Ovary (tissue), 7 donors: ENCODE measurements at regions not wholly inside any gene's neighbourhood (a gene's known extent, or its start where the extent isn't known, plus 50 kb on each side); places are given as distances from the start of the nearest gene placed in this dataset.
"Not testable (repeated sequence)": the region's sequence is repeated elsewhere in the genome, so short reads cannot be mapped to it uniquely, and the experiment has no call there.

Experiments used
- DNase-seq, 5 donors: peaks; one replicate each; pipeline ENCODE4 v3.0.0-alpha.2; 2019 to 2020
- H3K27ac ChIP-seq, 2 donors: fragments of 200-600 bp; one replicate each; pipeline versions ENCODE4 v1.5.1 to v1.8.0; 2019 to 2022
- H3K27me3 ChIP-seq: fragments of 200-600 bp; one replicate; pipeline ENCODE4 v1.8.0; 2022
- H3K36me3 ChIP-seq: fragments of 200-600 bp; sonication (generic); one replicate; pipeline ENCODE4 v1.5.1; 2019
- H3K4me1 ChIP-seq: one replicate; pipeline ENCODE4 v1.8.1; 2013; ENCODE audit warnings: mild to moderate bottlenecking, moderate library complexity; ENCODE audit not compliant: insufficient read depth
- H3K4me3 ChIP-seq: fragments of 200-600 bp; sonication (generic); one replicate; pipeline ENCODE4 v1.5.1; 2017
- H3K9me3 ChIP-seq, 2 donors: fragments of 200-600 bp in 1 of 2; sonication (generic) in 1 of 2; one replicate each; pipeline versions ENCODE4 v1.5.1 to v1.8.1; 2013 to 2019; ENCODE audit warnings: mild to moderate bottlenecking in 1 of 2, moderate library complexity in 1 of 2
- WGBS, 3 donors: extraction: QIAGEN DNeasy Blood & Tissue Kit in 1 of 3; methylation state at CpG; one replicate each; pipeline versions ENCODE4 v1.1.5 to v1.1.7; 2013 to 2017; 5-methylcytosine and 5-hydroxymethylcytosine counted together
- intact Hi-C, 4 donors: fragments of 100-400 bp; cut with DNase I; formaldehyde crosslinking; loops; one replicate each; pipeline versions ENCODE4 v1.11.0 to v1.15.1; 2022 to 2023
- donor health status: DM: no; HTN: no; CAD: no; lungs with moderate emphysema.
- donor health status: DM: no; HTN: no; CAD: no.
- donor health status: Bipolar disorder and iron deficiency.
- donor health status: DM: no; HTN: no; CAD: no.
- donor health status: DM: yes; HTN: yes; CAD: no.

DNA sequence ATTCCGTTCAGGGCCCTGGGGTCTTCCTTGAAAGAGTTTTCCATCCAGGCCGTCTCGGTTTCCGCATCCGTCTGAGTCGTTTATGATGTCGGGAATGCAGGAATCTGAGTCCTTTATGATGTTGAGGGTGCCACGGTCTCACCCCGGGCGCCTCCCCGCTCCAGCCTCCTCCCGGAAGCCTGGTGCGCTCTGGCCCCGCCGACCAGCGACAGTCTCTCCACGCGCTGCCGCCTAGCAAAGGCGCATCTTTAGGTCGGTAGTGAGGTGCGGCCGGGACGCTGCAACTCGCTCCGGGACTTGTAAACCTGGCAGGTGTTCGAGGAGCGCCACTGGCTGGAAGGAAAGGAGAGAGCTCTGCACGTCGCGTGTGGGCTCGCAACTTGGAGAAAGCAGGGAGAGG is 132.6 kb downstream of the FAM72C start:
- H3K36me3 ChIP-seq, H3K27ac ChIP-seq, H3K4me3 ChIP-seq, H3K9me3 ChIP-seq, H3K4me1 ChIP-seq, DNase-seq, intact Hi-C loops, H3K27me3 ChIP-seq: not testable (repeated sequence)
- WGBS, 3 donors, result 4 to 10% (median 5%) methylated on average over 3 to 11 of the region's 32 CpGs

DNA sequence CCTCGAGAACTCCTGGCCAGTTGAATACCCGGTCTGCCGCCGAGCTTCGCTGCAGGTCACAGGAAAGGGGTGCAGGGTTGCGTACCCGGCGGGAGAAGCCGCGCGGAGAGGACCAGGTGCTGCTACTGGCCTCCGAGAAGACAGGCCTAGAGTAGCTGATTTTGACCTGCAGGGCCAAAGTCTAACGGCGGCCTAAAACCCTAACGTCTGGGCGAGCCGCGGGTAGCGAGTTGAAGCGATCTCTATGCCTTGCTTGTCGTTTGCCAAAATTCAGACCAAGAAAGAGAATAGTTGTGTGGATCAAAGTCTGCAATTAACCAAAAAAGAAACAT is 133.2 kb downstream of the FAM72C start:
- not testable (repeated sequence) for H3K27ac ChIP-seq, H3K9me3 ChIP-seq

DNA sequence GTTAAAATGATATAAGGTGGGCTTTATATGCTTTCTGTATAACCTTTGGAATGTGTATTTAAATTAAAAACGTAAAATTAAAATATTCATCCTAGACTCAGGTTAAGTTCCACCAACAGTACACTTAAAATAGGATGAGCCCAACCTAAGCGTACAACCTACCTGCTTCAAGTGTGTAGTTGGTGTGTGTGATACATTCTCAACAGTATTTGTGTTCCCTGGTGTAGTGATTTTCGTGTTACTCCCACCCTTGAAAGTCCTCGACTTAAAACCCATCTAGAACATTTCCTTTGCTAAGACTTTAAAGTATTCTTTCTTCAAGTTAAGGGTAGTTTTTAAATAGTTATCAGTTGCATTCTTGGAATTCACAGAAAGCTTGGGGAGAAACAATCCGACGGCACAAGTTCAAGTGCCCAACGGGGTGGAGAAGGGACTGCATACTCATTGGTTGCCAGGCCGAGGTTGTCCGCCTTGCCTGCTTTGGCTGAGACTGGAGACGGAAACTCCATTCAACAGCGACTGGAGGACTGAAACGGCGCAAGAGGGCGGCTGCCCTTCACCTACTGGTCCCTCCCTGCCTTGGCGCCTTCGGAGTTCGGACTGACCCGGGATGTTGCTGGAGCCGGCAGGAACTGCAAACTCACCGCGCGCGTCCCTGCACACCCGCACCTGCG is 133.7 kb downstream of the FAM72C start:
- intact Hi-C loops, DNase-seq, H3K27me3 ChIP-seq, H3K27ac ChIP-seq, H3K4me3 ChIP-seq, H3K36me3 ChIP-seq, H3K9me3 ChIP-seq, H3K4me1 ChIP-seq: not testable (repeated sequence)
- 11 to 74% (median 18%) methylated on average over 4 to 25 of the region's 25 CpGs for WGBS, 3 donors

More for the DNA sequence above, 133.2 kb downstream of the FAM72C start:
- intact Hi-C loops, H3K4me3 ChIP-seq, H3K36me3 ChIP-seq, H3K4me1 ChIP-seq, DNase-seq, H3K27me3 ChIP-seq: not testable (repeated sequence)
- WGBS, 3 donors, result 0% methylated on average over 1 to 2 of the region's 21 CpGs; no CpG with 5 or more reads in 1 of the 3 donors

DNA sequence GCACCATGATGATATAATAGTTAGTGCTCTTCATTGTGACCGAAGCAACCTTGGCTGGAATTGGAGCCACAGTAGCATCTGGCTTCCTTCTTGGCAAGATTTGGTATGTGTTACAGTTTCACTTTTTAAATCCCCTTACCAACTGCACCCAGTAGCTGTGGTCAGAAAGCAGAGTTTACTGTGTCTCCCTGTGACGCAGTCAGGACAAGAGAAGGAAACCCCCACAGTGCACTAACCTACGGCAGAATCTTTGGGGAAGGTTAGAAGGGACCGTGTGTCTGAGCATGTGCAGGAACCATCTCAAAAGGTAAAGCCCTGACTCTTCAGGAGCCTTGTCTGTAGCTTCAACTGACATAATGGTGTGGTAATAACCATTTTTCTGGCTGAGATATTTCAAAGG is 138.4 kb downstream of the FAM72C start:
- H3K9me3 ChIP-seq, H3K4me1 ChIP-seq, intact Hi-C loops, H3K36me3 ChIP-seq, H3K4me3 ChIP-seq, H3K27ac ChIP-seq, DNase-seq, H3K27me3 ChIP-seq: not testable (repeated sequence)
- WGBS, 3 donors, result 71 to 83% methylated on average over 1 of the region's 4 CpGs; no CpG with 5 or more reads in 1 of the 3 donors

DNA sequence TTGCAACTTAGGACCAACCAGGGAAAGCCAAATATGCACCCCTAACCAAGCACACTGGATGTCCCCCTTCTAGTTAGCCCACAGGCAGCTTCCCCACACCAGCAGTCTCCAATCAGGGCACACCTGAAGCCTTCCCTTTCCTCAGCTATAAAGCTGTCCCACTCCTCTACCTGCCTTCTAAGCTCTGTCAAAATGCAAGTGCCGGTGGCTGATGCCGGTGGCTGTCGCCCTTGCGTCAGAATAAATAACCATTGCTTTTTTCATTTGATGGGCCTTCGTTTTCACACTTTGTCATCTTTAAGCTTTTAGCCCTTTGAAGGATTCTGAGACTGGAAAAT is 139.4 kb downstream of the FAM72C start:
- H3K27me3 ChIP-seq, H3K36me3 ChIP-seq, DNase-seq, intact Hi-C loops, H3K4me3 ChIP-seq, H3K27ac ChIP-seq, H3K4me1 ChIP-seq, H3K9me3 ChIP-seq: not testable (repeated sequence)
- 69 to 86% (median 74%) methylated on average over 5 of the region's 5 CpGs for WGBS, 3 donors

DNA sequence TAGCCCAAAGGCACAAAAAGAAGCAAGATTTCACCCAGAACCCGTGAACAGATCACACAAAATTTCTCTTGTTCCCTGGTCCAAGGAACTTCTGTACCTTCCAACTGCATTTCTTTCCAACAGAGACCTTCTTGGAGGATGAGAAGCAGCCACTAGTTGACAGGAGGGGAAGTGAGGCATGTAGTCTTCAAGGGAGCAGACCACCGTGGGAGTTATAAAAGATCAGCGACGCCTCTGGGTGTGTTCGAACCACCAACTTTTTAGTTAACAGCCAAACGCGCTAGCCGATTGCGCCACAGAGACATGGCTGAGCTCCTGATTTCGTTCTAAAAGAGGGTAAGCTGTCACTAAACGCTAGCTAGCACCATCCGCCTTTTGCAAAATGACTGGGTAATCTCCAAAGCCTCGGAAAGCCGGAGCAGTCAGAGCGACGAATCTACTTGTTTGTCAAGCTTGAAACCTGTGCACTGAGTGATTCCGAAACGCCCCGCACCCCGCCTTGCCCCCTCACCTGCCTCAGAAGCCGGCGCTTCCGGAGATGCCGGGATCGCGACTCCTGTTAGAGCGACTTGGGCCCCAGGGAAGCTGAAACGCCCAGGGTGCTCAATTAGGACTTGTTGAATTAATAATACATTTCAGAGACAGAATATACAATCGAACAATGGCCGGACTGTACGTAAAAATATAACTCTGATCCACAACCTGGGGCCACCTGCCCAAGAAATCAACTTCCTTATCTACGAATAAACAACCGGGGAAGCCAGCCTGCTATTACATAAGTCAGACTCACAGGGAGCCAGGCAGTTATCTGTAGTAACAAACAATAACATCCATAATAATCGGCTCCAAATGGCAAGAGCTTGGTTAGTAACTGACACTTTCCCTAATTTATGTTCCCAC is 140.1 kb downstream of the FAM72C start:
- DNase-seq, H3K4me3 ChIP-seq, intact Hi-C loops, H3K4me1 ChIP-seq, H3K36me3 ChIP-seq, H3K9me3 ChIP-seq, H3K27ac ChIP-seq, H3K27me3 ChIP-seq: not testable (repeated sequence)
- 10 to 28% (median 21%) methylated on average over 25 to 34 of the region's 34 CpGs for WGBS, 3 donors

DNA sequence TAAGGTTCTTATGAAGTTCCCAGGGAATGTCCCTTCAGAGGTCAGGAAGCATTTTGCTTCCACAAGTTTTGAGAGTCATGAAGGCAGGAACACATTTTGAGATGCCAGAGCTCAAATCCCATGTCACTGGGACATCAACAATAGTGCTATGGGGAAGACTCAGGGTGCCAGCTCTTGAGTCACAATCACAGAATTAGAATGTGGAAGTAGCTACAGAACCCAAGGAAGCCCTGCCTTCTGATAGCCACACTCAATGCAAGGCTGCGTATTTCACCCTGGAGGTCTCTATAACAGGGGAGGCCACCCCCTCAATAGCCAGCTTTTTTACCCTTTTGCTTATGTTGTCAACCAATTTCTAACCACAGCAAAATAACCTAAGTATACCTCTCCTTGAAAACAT is 145.6 kb downstream of the FAM72C start:
- DNase-seq, result not testable (repeated sequence)

DNA sequence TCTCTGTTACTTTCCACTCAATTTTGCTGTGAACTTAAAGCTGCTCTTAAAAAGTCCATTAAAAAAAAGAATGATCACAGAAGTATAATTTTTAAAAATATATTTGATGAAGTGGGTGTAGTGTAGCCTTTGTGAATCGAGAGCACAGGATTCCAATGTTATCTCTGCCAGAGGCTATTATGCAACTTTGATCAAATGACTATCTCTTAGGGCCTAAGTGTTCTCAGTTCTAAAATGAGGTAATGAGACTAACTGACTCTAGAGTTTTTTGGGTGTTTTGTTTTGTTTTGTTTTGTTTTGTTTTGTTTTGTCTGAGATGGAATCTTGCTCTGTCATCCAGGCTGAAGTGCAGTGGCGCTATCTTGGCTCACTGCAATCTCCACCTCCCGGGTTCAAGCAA is 147.5 kb downstream of the FAM72C start:
- WGBS, 3 donors, result 63 to 64% methylated on average over 2 of the region's 3 CpGs; no CpG with 5 or more reads in 1 of the 3 donors
- intact Hi-C loops, H3K4me1 ChIP-seq, DNase-seq, H3K9me3 ChIP-seq, H3K4me3 ChIP-seq, H3K27ac ChIP-seq, H3K36me3 ChIP-seq, H3K27me3 ChIP-seq: not testable (repeated sequence)

More for the DNA sequence above, 145.6 kb downstream of the FAM72C start:
- H3K4me1 ChIP-seq, intact Hi-C loops, H3K27me3 ChIP-seq, H3K27ac ChIP-seq, H3K4me3 ChIP-seq, H3K36me3 ChIP-seq, H3K9me3 ChIP-seq: not testable (repeated sequence)
- WGBS, 3 donors, result no CpG with 5 or more reads among the region's 1 CpG

DNA sequence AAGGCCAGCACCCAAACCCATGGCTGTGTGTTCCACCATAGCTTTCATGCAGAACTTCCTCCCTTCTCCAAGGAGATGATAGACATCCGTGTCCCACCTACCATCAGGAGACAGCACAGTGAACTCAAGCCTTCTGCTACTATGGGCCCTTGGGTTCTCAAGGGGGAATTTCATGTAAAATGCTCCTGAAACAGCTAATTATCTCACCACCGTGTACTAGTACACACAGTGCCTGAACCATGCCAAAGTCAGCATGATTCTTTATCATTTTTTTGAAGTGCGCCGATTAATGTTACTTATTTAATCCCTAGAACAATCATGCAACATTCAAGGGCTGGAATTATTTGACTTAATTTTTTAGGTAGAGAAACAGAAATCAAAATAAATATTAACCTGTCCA is 151.7 kb downstream of the FAM72C start:
- H3K9me3 ChIP-seq, H3K27me3 ChIP-seq, H3K36me3 ChIP-seq, intact Hi-C loops, H3K27ac ChIP-seq, H3K4me1 ChIP-seq, DNase-seq, H3K4me3 ChIP-seq: not testable (repeated sequence)
- no CpG with 5 or more reads among the region's 4 CpGs for WGBS, 3 donors

DNA sequence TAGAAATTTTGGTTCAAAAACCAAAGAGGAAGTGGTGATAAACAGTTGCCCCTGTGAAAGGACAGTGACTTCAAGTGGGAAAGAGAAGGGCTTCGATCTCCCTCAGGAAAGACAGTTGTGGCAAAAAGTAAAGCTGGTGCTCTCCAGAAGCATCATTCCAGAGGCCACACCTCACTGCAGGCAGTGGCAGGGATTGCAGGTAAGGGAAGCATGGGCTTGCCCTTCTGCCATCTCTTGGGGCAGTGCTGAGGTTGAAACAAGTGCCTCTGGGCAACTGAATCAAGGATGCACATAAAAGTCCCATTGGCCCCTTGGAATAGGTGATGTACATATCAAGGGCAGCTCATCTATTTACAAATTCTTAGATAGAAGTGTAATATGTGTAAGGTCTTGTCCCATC is 155.4 kb downstream of the FAM72C start:
- H3K4me3 ChIP-seq, H3K4me1 ChIP-seq, intact Hi-C loops, H3K27me3 ChIP-seq, H3K27ac ChIP-seq, DNase-seq, H3K36me3 ChIP-seq, H3K9me3 ChIP-seq: not testable (repeated sequence)
- WGBS, 3 donors, result no CpG with 5 or more reads among the region's 1 CpG

DNA sequence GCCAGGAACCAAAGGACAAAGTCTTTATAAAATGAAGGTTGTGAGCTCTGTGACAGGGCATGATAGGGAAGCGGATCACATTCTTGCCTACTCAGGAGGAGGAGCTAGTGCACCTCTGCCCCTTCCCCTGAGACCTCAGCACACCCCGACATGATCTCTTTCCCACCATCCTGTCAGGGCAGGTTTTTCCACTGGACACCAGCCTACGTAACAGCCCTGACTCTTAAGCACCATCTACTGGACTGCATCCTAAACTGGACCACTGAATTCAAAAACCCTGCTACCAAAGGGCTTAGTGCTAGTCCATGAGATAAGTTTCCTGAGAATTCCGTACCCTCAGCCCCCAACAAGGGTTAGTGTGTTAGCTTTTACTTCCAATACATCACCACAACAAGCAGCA is 166.4 kb downstream of the FAM72C start:
- intact Hi-C loops, H3K4me1 ChIP-seq, H3K36me3 ChIP-seq, H3K27me3 ChIP-seq, H3K9me3 ChIP-seq, H3K4me3 ChIP-seq, DNase-seq, H3K27ac ChIP-seq: not testable (repeated sequence)
- WGBS, 3 donors, result no CpG with 5 or more reads among the region's 4 CpGs

DNA sequence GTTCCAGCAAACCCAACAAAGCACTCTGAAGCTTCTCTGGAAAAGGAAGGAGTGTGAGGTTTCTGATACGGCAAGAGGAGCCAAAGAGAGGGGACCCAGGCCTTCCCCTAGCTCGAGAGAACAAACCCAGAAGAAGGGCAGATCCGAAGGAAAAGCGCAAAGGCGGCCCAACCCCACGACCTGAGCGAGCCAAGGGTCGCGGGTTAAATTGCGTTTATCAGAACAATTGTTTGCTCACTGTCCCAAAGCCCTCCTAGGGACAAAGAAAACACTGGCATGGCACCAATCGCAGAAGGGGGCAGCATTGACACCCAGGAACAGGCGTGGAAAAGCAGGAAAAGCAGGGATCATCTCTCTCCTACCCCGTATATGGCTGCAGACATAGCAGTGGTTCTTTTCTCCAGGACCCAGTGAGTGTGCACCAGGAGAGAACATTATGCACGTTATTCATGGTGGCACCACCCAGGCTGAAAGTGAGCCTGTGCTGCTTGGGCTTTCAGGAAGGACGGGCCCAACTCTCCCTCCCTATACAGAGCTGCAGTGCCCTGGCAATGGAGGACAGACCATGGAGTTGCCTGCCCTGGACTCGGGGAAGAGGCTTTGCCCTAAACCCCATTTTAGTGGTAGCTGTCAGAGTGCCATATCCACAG is 167.0 kb downstream of the FAM72C start:
- H3K4me1 ChIP-seq, H3K4me3 ChIP-seq, H3K9me3 ChIP-seq, intact Hi-C loops, H3K27me3 ChIP-seq, DNase-seq, H3K27ac ChIP-seq, H3K36me3 ChIP-seq: not testable (repeated sequence)
- WGBS, 3 donors, result 4 to 15% (median 14%) methylated on average over 8 to 13 of the region's 16 CpGs
